Urothelium cell line (cell line): ENCODE measurements at regions not wholly inside any gene's neighbourhood (a gene's known extent, or its start where the extent isn't known, plus 50 kb on each side); places are given as distances from the start of the nearest gene placed in this dataset.
"Not testable (repeated sequence)": the region's sequence is repeated elsewhere in the genome, so short reads cannot be mapped to it uniquely, and the experiment has no call there.

Source experiments
- DNase-seq: peaks from one replicate; pipeline ENCODE4 v3.0.0; 2011; ENCODE audit warnings: low spot score, mixed read lengths
- FAIRE-seq: peaks from 2 replicates; lab custom pipeline; 2011; peaks lifted over from hg19 to GRCh38; lab: Jason Lieb, UNC

DNA sequence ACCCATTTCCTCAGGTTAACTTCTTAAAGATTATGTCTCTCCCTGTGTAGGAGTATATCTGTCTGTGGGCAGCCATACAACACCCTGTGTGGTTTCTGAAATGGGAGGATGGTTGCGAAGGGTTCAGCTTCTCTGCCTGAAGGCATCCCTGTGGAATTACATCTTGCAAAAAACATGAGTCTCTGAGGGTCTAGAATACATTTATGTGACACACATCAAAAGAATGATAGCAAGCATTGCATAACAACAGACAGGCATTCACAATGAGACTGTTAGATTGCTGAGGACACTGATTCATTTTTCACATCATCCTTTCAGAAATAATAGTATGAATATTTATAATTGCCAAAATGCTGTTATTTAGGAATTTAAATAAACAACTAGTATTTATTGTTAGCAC, 670.9 kb downstream of the HTR1B start:
- no peak for DNase-seq
- FAIRE-seq: no peak

DNA sequence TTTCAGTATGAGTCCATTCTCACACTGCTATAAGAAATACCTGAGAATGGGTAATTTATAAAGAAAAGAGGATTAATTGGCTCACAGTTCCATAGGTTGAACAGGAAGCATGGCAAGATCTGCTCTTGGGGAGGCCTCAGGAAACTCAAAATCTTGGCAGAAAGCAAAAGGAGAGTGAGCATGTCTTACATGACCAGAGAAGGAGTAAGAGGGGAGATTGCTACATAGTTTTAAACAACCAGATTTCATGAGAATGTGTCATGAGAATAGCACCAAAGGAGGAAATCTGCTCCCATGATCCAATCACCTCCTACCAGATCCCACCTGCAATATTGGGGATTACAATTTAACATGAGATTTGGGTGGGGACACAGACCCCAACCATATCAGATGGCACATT, 672.4 kb downstream of the HTR1B start:
- DNase-seq (no peak), FAIRE-seq (no peak)

DNA sequence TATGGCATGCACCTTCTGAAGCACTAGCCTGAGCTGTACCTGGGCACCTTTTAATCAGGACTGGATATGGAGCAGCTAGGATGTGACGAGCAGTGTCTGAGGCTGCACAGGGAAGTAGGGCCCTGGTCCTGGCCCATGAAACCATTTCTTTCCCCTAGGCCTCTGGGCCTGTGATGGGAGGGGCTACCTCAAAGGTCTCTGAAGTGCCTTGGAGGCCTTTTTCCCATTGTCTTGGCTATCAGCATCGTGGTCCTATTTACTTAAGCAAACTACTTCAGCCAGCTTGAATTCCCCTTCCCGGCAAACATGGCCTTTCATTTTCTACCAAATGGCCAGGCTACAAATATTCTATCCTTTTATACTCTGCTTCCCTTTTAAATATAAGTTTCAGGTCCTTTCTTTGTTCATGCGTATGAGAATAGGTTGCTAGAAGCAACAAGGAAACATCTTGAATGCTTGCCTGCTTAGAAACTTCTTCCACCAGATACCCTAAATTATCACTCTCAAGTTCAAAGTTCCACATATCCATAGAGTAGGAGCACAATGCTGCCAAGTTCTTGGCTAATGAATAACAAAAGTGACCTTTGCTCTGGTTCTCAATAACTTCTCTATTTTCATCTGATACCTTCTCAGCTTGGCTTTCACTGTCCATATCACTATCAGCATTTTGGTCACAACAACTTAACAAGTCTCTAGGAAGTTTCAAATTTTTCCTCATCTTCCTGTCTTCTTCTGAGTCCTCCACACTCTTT, 673.1 kb downstream of the HTR1B start:
- DNase-seq: no peak
- no peak for FAIRE-seq

DNA sequence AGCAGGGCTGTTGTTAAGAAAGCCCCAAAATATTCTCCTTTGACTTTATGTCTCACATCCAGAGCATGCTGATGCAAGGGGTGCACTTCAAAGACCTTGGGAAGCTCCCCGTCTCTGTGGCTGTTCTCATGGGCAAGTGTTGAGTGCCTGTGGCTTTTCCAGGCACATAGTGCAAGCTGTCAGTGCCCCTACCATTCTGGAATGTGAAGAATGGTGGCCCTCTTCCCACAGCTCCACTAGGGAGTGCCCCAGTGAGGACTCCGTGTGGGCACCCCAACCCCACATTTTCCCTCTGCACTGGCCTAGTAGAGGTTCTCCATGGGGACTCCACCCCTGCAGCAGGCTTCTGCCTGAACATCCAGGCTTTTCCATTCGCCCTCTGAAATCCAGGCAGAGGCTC, 673.7 kb downstream of the HTR1B start:
- DNase-seq: no peak
- FAIRE-seq: no peak

- DNase-seq (no peak), FAIRE-seq (no peak)
These were observed 675.1 kb downstream of the HTR1B start for GRCh38 chr6:76788155-76788554.

- DNase-seq (no peak), FAIRE-seq (no peak)
These were observed 684.2 kb downstream of the HTR1B start for GRCh38 chr6:76779068-76779467.

- FAIRE-seq (no peak), DNase-seq (no peak)
These were observed 686.4 kb downstream of the HTR1B start for GRCh38 chr6:76776876-76777275.

GRCh38 chr6:76774781-76775384, 688.4 kb downstream of the HTR1B start:
- FAIRE-seq (no peak), DNase-seq (no peak)

GRCh38 chr6:76772951-76773350, 690.3 kb downstream of the HTR1B start:
- no peak for FAIRE-seq
- DNase-seq: no peak

- DNase-seq: no peak
- no peak for FAIRE-seq
These were observed 692.1 kb downstream of the HTR1B start for GRCh38 chr6:76771059-76771634.

DNA sequence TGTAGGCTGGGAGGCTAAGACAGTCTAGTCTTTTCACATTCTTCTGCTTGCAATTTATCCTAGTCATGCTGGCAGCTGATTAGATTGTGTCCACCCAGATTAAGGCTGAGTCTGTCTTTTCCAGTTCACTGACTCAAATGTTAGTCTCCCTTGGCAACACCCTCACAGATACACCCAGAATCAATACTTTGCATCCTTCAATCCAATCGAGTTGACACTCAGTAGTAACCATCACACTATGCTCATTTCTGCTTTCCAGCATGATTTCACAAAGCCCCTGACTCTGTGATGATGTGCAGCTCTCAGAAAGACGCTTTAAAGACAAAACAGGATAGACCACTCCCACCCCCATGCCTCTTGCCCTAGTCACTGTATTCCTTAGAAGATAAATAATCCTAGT, 693.0 kb downstream of the HTR1B start:
- no peak for FAIRE-seq
- no peak for DNase-seq

DNA sequence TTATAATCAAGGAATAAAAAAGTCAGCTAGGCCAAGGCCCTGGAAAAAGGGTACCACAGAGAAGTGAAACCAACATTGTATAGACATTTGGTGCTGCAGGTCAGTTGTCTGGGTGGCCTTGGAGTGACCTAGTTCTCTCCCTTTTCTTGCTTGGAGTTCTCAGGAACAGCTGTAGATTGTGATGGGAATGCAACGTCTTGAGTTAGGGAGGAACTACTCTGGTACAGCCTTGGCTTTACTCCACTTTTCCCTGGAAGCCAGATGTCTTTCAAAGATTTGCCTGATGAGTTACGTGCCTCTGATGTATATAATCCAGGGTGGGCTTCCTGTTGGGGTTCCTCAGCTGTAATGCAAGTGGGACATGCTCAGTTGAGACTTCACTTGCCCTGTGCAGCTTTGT, 694.7 kb downstream of the HTR1B start:
- FAIRE-seq: no peak

DNA sequence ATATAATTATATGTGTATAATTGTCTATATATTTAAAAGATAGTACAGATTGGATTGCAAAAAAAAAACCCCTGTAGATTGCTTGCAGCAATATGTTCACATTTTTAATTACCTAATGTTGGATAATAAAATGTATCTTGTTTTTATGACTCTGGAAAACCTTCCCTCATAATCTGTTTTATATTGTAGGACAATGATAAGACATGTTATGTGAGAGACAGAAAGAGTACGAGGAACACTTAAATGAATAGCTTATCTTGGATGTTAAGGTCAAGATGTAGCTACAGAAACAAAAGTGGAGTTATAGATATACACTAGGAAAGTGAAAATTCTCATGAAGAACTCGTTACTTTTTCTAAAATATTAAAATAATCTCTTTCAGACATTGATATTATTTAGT, 691.6 kb upstream of the IMPG1 start:
- DNase-seq (no peak), FAIRE-seq (no peak)

More for the DNA sequence above, 694.7 kb downstream of the HTR1B start:
- no peak for DNase-seq

- FAIRE-seq (no peak), DNase-seq (no peak)
These were observed 680.4 kb upstream of the IMPG1 start for GRCh38 chr6:76752841-76753240.

DNA sequence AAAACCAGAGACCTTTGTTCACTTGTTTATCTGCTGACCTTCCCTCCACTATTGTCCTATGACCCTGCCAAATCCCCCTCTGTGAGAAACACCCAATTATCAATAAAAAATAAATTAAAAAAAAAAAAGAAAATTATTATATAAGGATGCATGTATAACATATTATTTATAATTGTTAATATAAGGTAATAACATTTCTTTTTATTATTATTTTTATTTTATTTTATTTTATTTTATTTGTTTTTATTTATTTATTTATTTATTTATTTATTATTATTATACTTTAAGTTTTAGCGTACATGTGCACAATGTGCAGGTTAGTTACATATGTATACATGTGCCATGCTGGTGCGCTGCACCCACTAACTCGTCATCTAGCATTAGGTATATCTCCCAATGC, 672.9 kb upstream of the IMPG1 start:
- not testable (repeated sequence) for FAIRE-seq, DNase-seq

DNA sequence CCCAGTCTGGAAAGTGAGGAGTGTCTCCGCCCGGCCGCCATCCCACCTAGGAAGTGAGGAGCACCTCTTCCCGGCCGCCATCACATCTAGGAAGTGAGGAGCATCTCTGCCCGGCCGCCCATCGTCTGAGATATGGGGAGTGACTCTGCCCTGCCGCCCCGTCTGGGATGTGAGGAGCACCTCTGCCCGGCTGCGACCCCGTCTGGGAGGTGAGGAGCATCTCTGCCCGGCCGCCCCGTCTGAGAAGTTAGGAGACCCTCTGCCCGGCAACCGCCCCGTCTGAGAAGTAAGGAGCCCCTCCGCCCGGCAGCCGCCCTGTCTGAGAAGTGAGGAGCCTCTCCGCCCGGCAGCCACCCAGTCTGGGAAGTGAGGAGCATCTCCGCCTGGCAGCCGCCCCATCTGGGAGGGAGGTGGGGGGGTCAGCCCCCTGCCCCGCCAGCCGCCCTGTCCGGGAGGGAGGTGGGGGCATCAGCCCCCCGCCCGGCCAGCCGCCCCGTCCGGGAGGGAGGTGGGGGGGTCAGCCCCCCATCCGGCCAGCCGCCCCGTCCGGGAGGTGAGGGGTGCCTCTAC, 671.8 kb upstream of the IMPG1 start:
- not testable (repeated sequence) for DNase-seq, FAIRE-seq

DNA sequence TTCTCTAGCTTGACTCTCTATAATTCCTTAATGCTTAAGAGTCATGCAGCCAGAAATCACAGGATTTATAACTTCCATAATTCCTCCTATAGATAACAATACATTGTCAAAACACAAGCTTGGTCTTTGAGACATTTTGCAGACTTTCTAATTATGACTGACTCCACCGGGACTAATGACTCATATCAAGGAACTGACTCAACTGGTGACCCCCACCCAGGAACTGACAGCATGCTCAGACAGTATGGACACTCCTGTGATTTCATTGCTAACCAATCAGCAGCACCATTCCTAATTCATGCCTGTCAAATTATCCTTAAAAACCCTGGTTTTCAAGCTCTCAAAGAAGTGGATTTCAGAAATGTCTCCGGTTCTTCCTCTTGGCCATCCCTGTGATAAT, 670.5 kb upstream of the IMPG1 start:
- no peak for DNase-seq

GRCh38 chr6:76719449-76719848, 647.0 kb upstream of the IMPG1 start:
- no peak for DNase-seq
- FAIRE-seq: no peak

More for the DNA sequence above, 670.5 kb upstream of the IMPG1 start:
- no peak for FAIRE-seq

GRCh38 chr6:76708641-76709331, 636.3 kb upstream of the IMPG1 start:
- DNase-seq (no peak), FAIRE-seq (no peak)

- DNase-seq: no peak
- FAIRE-seq: no peak
These were observed 635.2 kb upstream of the IMPG1 start for GRCh38 chr6:76707630-76708029.

DNA sequence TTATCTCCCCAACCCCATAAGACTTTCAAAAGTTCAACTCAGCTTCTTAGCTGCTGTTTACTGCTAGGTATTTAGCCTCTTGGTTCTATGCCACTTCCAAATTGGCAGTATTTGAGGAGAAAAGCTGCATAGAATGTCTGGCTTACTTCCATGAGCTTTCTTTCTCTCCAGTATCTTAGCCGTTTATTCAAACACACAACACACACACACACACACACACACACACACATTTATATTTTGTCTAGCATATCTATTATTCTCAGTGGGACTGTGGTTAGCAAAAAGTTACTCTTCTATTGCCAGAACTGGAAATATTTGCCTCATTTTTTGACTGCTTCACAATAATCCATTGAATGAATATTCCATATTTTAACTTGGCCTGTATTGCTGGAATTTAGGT, 634.2 kb upstream of the IMPG1 start:
- no peak for FAIRE-seq
- no peak for DNase-seq
